ENCODE measurements at regions not wholly inside any gene's neighbourhood (a gene's known extent, or its start where the extent isn't known, plus 50 kb on each side); places are given as distances from the start of the nearest gene placed in this dataset.

DNA sequence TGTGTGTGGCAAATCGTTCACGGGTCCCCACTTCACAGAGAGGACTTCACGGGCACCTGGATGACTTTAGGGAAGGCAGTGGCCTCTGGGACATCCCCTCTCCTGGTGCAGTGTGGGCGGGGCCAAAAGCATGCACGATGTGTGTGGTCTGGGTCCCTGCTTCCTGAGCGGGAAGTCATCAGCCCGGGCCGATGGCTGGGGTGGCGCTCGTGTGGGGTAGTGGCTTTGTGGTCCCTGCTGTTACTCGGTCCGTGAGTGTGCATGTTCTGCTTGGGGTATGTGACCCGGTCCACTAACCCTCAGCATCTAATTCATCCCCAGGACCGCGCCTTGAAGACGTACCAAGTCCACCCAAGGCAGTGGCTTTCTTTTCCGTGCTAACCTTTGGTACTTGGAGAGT is 142.5 kb upstream of the RTL1 start:
- no peak overlapping the region for H3K27ac ChIP-seq (ENCODE audit: low read depth)
- H3F3A ChIP-seq (replicated peaks; ENCODE audit: low read depth): no peaks in the 10 kb centered on the region
- no peaks in the 10 kb centered on the region for H3K36me3 ChIP-seq (ENCODE audit: insufficient read depth)
- H3K4me3 Mint-ChIP-seq: no peak overlapping the region
- no peak overlapping the region for H3K4me3 ChIP-seq
- DNase-seq (ENCODE audit: low spot score) (no peak), ATAC-seq (no peak)
- peaks cover 2% of the 10 kb centered on the region for H3K27me3 Mint-ChIP-seq (ENCODE audit: insufficient read depth, low read depth, poor library complexity)
- H3K4me1 Mint-ChIP-seq: 0 out of 3 replicates have a peak, but pooled peaks cover 2% of the 10 kb centered on the region
- H3K27ac Mint-ChIP-seq: no peak overlapping the region
- no peaks in the 10 kb centered on the region for H3K36me3 Mint-ChIP-seq (ENCODE audit: low read depth)
- no peak for TF ChIP-seq CREB1 (CRISPR knock-in tag; IDR thresholded peaks at IDR 0.05; ENCODE audit: low read depth)
- no peak for TF ChIP-seq ZNF331 (CRISPR knock-in tag; IDR thresholded peaks at IDR 0.05; ENCODE audit: low read depth)
- TF ChIP-seq, protein P1, sequence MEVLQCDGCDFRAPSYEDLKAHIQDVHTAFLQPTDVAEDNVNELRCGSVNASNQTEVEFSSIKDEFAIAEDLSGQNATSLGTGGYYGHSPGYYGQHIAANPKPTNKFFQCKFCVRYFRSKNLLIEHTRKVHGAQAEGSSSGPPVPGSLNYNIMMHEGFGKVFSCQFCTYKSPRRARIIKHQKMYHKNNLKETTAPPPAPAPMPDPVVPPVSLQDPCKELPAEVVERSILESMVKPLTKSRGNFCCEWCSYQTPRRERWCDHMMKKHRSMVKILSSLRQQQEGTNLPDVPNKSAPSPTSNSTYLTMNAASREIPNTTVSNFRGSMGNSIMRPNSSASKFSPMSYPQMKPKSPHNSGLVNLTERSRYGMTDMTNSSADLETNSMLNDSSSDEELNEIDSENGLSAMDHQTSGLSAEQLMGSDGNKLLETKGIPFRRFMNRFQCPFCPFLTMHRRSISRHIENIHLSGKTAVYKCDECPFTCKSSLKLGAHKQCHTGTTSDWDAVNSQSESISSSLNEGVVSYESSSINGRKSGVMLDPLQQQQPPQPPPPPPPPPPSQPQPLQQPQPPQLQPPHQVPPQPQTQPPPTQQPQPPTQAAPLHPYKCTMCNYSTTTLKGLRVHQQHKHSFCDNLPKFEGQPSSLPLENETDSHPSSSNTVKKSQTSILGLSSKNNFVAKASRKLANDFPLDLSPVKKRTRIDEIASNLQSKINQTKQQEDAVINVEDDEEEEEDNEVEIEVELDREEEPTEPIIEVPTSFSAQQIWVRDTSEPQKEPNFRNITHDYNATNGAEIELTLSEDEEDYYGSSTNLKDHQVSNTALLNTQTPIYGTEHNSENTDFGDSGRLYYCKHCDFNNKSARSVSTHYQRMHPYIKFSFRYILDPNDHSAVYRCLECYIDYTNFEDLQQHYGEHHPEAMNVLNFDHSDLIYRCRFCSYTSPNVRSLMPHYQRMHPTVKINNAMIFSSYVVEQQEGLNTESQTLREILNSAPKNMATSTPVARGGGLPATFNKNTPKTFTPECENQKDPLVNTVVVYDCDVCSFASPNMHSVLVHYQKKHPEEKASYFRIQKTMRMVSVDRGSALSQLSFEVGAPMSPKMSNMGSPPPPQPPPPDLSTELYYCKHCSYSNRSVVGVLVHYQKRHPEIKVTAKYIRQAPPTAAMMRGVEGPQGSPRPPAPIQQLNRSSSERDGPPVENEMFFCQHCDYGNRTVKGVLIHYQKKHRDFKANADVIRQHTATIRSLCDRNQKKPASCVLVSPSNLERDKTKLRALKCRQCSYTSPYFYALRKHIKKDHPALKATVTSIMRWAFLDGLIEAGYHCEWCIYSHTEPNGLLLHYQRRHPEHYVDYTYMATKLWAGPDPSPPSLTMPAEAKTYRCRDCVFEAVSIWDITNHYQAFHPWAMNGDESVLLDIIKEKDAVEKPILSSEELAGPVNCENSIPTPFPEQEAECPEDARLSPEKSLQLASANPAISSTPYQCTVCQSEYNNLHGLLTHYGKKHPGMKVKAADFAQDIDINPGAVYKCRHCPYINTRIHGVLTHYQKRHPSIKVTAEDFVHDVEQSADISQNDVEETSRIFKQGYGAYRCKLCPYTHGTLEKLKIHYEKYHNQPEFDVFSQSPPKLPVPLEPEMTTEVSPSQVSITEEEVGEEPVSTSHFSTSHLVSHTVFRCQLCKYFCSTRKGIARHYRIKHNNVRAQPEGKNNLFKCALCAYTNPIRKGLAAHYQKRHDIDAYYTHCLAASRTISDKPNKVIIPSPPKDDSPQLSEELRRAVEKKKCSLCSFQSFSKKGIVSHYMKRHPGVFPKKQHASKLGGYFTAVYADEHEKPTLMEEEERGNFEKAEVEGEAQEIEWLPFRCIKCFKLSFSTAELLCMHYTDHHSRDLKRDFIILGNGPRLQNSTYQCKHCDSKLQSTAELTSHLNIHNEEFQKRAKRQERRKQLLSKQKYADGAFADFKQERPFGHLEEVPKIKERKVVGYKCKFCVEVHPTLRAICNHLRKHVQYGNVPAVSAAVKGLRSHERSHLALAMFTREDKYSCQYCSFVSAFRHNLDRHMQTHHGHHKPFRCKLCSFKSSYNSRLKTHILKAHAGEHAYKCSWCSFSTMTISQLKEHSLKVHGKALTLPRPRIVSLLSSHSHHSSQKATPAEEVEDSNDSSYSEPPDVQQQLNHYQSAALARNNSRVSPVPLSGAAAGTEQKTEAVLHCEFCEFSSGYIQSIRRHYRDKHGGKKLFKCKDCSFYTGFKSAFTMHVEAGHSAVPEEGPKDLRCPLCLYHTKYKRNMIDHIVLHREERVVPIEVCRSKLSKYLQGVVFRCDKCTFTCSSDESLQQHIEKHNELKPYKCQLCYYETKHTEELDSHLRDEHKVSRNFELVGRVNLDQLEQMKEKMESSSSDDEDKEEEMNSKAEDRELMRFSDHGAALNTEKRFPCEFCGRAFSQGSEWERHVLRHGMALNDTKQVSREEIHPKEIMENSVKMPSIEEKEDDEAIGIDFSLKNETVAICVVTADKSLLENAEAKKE (CRISPR knock-in tag; IDR thresholded peaks at IDR 0.05): no peak
- TF ChIP-seq JUNB (IDR thresholded peaks at IDR 0.05; ENCODE audit: unreplicated experiment): no peak
- TF ChIP-seq EZH2phosphoT487 (IDR thresholded peaks at IDR 0.05; ENCODE audit: unreplicated experiment): no peak
- no peak for TF ChIP-seq EZH2 (IDR thresholded peaks at IDR 0.05; ENCODE audit: low read depth, unreplicated experiment)
- TF ChIP-seq ZNF114 (CRISPR knock-in tag; IDR thresholded peaks at IDR 0.05): no peak
- TF ChIP-seq STAT1 (IDR thresholded peaks at IDR 0.05; ENCODE audit: unreplicated experiment): no peak
- TF ChIP-seq, protein P2, sequence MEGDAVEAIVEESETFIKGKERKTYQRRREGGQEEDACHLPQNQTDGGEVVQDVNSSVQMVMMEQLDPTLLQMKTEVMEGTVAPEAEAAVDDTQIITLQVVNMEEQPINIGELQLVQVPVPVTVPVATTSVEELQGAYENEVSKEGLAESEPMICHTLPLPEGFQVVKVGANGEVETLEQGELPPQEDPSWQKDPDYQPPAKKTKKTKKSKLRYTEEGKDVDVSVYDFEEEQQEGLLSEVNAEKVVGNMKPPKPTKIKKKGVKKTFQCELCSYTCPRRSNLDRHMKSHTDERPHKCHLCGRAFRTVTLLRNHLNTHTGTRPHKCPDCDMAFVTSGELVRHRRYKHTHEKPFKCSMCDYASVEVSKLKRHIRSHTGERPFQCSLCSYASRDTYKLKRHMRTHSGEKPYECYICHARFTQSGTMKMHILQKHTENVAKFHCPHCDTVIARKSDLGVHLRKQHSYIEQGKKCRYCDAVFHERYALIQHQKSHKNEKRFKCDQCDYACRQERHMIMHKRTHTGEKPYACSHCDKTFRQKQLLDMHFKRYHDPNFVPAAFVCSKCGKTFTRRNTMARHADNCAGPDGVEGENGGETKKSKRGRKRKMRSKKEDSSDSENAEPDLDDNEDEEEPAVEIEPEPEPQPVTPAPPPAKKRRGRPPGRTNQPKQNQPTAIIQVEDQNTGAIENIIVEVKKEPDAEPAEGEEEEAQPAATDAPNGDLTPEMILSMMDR (conservative IDR thresholded peaks at IDR 0.05; ENCODE audit: low read depth in 2 of 2): no peak
- TF ChIP-seq POLR2AphosphoS5 (IDR thresholded peaks at IDR 0.05; ENCODE audit: low read depth): no peak
- TF ChIP-seq, protein P3, sequence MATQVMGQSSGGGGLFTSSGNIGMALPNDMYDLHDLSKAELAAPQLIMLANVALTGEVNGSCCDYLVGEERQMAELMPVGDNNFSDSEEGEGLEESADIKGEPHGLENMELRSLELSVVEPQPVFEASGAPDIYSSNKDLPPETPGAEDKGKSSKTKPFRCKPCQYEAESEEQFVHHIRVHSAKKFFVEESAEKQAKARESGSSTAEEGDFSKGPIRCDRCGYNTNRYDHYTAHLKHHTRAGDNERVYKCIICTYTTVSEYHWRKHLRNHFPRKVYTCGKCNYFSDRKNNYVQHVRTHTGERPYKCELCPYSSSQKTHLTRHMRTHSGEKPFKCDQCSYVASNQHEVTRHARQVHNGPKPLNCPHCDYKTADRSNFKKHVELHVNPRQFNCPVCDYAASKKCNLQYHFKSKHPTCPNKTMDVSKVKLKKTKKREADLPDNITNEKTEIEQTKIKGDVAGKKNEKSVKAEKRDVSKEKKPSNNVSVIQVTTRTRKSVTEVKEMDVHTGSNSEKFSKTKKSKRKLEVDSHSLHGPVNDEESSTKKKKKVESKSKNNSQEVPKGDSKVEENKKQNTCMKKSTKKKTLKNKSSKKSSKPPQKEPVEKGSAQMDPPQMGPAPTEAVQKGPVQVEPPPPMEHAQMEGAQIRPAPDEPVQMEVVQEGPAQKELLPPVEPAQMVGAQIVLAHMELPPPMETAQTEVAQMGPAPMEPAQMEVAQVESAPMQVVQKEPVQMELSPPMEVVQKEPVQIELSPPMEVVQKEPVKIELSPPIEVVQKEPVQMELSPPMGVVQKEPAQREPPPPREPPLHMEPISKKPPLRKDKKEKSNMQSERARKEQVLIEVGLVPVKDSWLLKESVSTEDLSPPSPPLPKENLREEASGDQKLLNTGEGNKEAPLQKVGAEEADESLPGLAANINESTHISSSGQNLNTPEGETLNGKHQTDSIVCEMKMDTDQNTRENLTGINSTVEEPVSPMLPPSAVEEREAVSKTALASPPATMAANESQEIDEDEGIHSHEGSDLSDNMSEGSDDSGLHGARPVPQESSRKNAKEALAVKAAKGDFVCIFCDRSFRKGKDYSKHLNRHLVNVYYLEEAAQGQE (IDR thresholded peaks at IDR 0.05; ENCODE audit: unreplicated experiment): no peak
- TF ChIP-seq, protein P4, sequence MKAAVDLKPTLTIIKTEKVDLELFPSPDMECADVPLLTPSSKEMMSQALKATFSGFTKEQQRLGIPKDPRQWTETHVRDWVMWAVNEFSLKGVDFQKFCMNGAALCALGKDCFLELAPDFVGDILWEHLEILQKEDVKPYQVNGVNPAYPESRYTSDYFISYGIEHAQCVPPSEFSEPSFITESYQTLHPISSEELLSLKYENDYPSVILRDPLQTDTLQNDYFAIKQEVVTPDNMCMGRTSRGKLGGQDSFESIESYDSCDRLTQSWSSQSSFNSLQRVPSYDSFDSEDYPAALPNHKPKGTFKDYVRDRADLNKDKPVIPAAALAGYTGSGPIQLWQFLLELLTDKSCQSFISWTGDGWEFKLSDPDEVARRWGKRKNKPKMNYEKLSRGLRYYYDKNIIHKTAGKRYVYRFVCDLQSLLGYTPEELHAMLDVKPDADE (IDR thresholded peaks at IDR 0.05): no peak
- TF ChIP-seq NANOG (IDR thresholded peaks at IDR 0.05; ENCODE audit: borderline replicate concordance): no peak
- no peaks in the 10 kb centered on the region for H4K20me1 ChIP-seq (replicated peaks; ENCODE audit: insufficient read depth)
- H3K79me2 ChIP-seq (replicated peaks; ENCODE audit: insufficient read depth): no peaks in the 10 kb centered on the region
- peaks cover 19% of the 10 kb centered on the region; the same call in 2 of the 3 replicates for H3K9me3 Mint-ChIP-seq
- H3K4me2 ChIP-seq: no peak overlapping the region
- peaks cover 7% of the 10 kb centered on the region; the same call in 1 of the 2 replicates for H3K9me2 ChIP-seq (ENCODE audit: insufficient read depth)
- H3K4me1 ChIP-seq (ENCODE audit: insufficient read depth): no peaks in the 10 kb centered on the region
- H3K27me3 ChIP-seq (ENCODE audit: insufficient read depth): no peaks in the 10 kb centered on the region
- H2AFZ ChIP-seq: no peak overlapping the region
